GM12878 (cell line): ENCODE measurements at regions not wholly inside any gene's neighbourhood (a gene's known extent, or its start where the extent isn't known, plus 50 kb on each side); places are given as distances from the start of the nearest gene placed in this dataset.

Experiments used
- ATAC-seq: fragments of 200-7000 bp; cut with Tn5 transposase; 3 replicates; pipeline ENCODE4 v1.9.1; 2020; ENCODE audit warnings: mild to moderate bottlenecking, moderate library complexity
- BruUV-seq: library from RNA; stranded (reverse); fragments of 400-500 nt; replicated peaks from 2 replicates; lab custom pipeline; 2021; lab: Mats Ljungman, UMichigan
- CTCF ChIA-PET: fragments of 300-600 bp; sonication (Branson Sonifier 250); formaldehyde crosslinking; extraction: SDS; loops from one replicate; lab custom pipeline; 2021; ENCODE audit warnings: inconsistent platforms; lab: Yijun Ruan, JAX
- POLR2A ChIA-PET: fragments of 350-600 bp; formaldehyde crosslinking; extraction: SDS; loops from one replicate; lab custom pipeline; 2021; ENCODE audit warnings: inconsistent platforms; lab: Charles Lee
- RAD21 ChIA-PET: fragments of 300-600 bp; sonication (Branson Sonifier 250); formaldehyde crosslinking; loops from one replicate; lab custom pipeline; 2023; ENCODE audit warnings: antibody characterized with exemption; ENCODE audit not compliant: unreplicated experiment; lab: Charles Lee
- SMC1A ChIA-PET: fragments of 300-600 bp; sonication (Branson Sonifier 250); formaldehyde crosslinking; loops from one replicate; lab custom pipeline; 2023; ENCODE audit not compliant: unreplicated experiment, uncharacterized antibody; lab: Charles Lee
- DNase-seq: peaks from one replicate; pipeline ENCODE4 v3.0.0-alpha.2; 2011; ENCODE audit warnings: low read depth, low spot score
- FAIRE-seq: peaks from 3 replicates; lab custom pipeline; 2011; peaks lifted over from hg19 to GRCh38; lab: Jason Lieb, UNC
- H2AFZ ChIP-seq: 2 replicates; pipeline ENCODE4 v1.6.0; 2011; ENCODE audit warnings: low read depth, low read length, control low read depth; ENCODE audit not compliant: control insufficient read depth
- H3K27ac ChIP-seq: 2 replicates; pipeline ENCODE4 v1.5.1; 2011; ENCODE audit warnings: control low read depth; ENCODE audit not compliant: control insufficient read depth, insufficient read depth
- H3K27me3 ChIP-seq, 2 experiments: replicated peaks in 1 of 2; 2 replicates each; pipeline versions ENCODE4 v1.6.0 to v1.6.1; 2011; ENCODE audit warnings: low read length in 1 of 2; ENCODE audit not compliant: control insufficient read depth in 2 of 2, insufficient read depth in 2 of 2
- H3K36me3 ChIP-seq, 2 experiments: 2 replicates each; pipeline ENCODE4 v1.5.1; 2011; ENCODE audit warnings: low read length in 1 of 2; ENCODE audit not compliant: control insufficient read depth in 2 of 2, insufficient read depth in 2 of 2
- H3K4me1 ChIP-seq: 2 replicates; pipeline ENCODE4 v1.6.1; 2011; ENCODE audit warnings: mild to moderate bottlenecking, low read length, moderate library complexity, mixed read lengths; ENCODE audit not compliant: control insufficient read depth, insufficient read depth
- H3K4me2 ChIP-seq: 2 replicates; pipeline ENCODE4 v1.6.0; 2011; ENCODE audit warnings: control low read depth; ENCODE audit not compliant: control insufficient read depth, insufficient read depth
- H3K4me3 ChIP-seq: fragments of 200-600 bp; sonication (generic); 2 replicates; pipeline ENCODE4 v1.5.1; 2016
- H3K79me2 ChIP-seq: 2 replicates; pipeline ENCODE4 v1.6.0; 2011; ENCODE audit warnings: low read length; ENCODE audit not compliant: control insufficient read depth, insufficient read depth
- H3K9ac ChIP-seq: 2 replicates; pipeline ENCODE4 v1.8.0; 2011; ENCODE audit warnings: low read length, control low read depth, mixed read lengths; ENCODE audit not compliant: control insufficient read depth, insufficient read depth
- H3K9me3 ChIP-seq: replicated peaks from 3 replicates; pipeline ENCODE4 v1.5.1; 2011; ENCODE audit warnings: mild to moderate bottlenecking, low read length; ENCODE audit not compliant: control insufficient read depth, insufficient read depth
- H4K20me1 ChIP-seq: 2 replicates; pipeline ENCODE4 v1.6.0; 2011; ENCODE audit not compliant: control insufficient read depth, insufficient read depth
- BCL11A ChIP-seq: IDR thresholded peaks from 2 replicates; pipeline ENCODE4 v1.6.1; 2011; ENCODE audit warnings: low read depth, low read length
- CBX3 ChIP-seq: fragments of 200-600 bp; sonication (generic); IDR thresholded peaks from 2 replicates; pipeline ENCODE4 v1.6.1; 2016; ENCODE audit warnings: low read depth, borderline replicate concordance
- CEBPB ChIP-seq, 2 experiments: fragments of 150-350 bp in 1 of 2; IDR thresholded peaks; 2 replicates each; pipeline ENCODE4 v1.6.1; 2012 to 2014; ENCODE audit warnings: low read depth in 2 of 2, low read length in 2 of 2, borderline replicate concordance in 1 of 2, inconsistent platforms in 1 of 2
- CHD1 ChIP-seq: IDR thresholded peaks from 2 replicates; pipeline ENCODE4 v1.6.1; 2012; ENCODE audit warnings: low read depth, low read length, improper control_type of control experiment
- GATAD2B ChIP-seq: fragments of 450-650 bp; conservative IDR thresholded peaks from 2 replicates; pipeline ENCODE4 v1.6.1; 2017; ENCODE audit warnings: low read depth, mild to moderate bottlenecking, moderate library complexity
- IRF5 ChIP-seq: fragments of 450-650 bp; IDR thresholded peaks from 2 replicates; pipeline ENCODE4 v1.6.1; 2017; ENCODE audit warnings: borderline replicate concordance
- NBN ChIP-seq: fragments of 450-650 bp; IDR thresholded peaks from 2 replicates; pipeline ENCODE4 v1.6.1; 2016
- NR2C2 ChIP-seq: IDR thresholded peaks from 2 replicates; pipeline ENCODE4 v1.6.1; 2011; ENCODE audit warnings: borderline replicate concordance, low read depth; ENCODE audit not compliant: control insufficient read depth, insufficient read length
- POLR2AphosphoS2 ChIP-seq: IDR thresholded peaks from 2 replicates; pipeline ENCODE4 v1.6.1; 2011; ENCODE audit warnings: low read depth, mild to moderate bottlenecking, low read length, improper control_type of control experiment, moderate library complexity
- RAD51 ChIP-seq: fragments of 450-650 bp; IDR thresholded peaks from 2 replicates; pipeline ENCODE4 v1.6.1; 2016; ENCODE audit warnings: moderate library complexity, mild to moderate bottlenecking, inconsistent platforms
- RB1 ChIP-seq: fragments of 450-650 bp; formaldehyde crosslinking; IDR thresholded peaks from 2 replicates; pipeline ENCODE4 v1.6.1; 2017; ENCODE audit warnings: mild to moderate bottlenecking, borderline replicate concordance
- RUNX3 ChIP-seq: IDR thresholded peaks from 2 replicates; pipeline ENCODE4 v1.6.1; 2012; ENCODE audit warnings: low read length, inconsistent platforms
- SP1 ChIP-seq: IDR thresholded peaks from one replicate; pipeline ENCODE4 v1.6.1; 2011; ENCODE audit warnings: low read depth, low read length
- USF2 ChIP-seq: IDR thresholded peaks from 2 replicates; pipeline ENCODE4 v1.6.1; 2011; ENCODE audit warnings: low read depth, low read length, improper control_type of control experiment, borderline replicate concordance
- WRNIP1 ChIP-seq: IDR thresholded peaks from 2 replicates; pipeline ENCODE4 v1.6.1; 2011; ENCODE audit warnings: low read depth, low read length, improper control_type of control experiment, borderline replicate concordance
- YY1 ChIP-seq: IDR thresholded peaks from 2 replicates; pipeline ENCODE4 v1.6.1; 2011; ENCODE audit warnings: low read depth, mild to moderate bottlenecking, low read length
- ZNF217 ChIP-seq: fragments of 450-650 bp; IDR thresholded peaks from 2 replicates; pipeline ENCODE4 v1.6.1; 2017; ENCODE audit warnings: antibody characterized with exemption, mild to moderate bottlenecking
- WGBS: methylation state at CpG from one replicate; pipeline ENCODE4 v1.1.6; 2016; ENCODE audit warnings: low lambda C conversion rate; ENCODE audit not compliant: insufficient replicate concordance, insufficient coverage; ENCODE audit errors: missing lambda C conversion rate; 5-methylcytosine and 5-hydroxymethylcytosine counted together
- in situ Hi-C: fragments of 300-500 bp; cut with MboI; formaldehyde crosslinking; loops from 9 replicates; pipeline ENCODE4 v1.14.3; 2018; ENCODE audit warnings: mixed read lengths
- intact Hi-C: fragments of 100-400 bp; cut with micrococcal nuclease; formaldehyde crosslinking; loops from one replicate; pipeline ENCODE4 v1.14.2; 2022; ENCODE audit not compliant: unreplicated experiment

GRCh38 chr22:34210301-34210700 is 290.0 kb upstream of the LARGE1 start:
- POLR2A ChIA-PET = no interaction called here
- no peak overlapping the region for H3K4me3 ChIP-seq

More at GRCh38 chr22:34210301-34210700, 290.0 kb upstream of the LARGE1 start:
- CTCF ChIA-PET = no interaction called here
- Histone ChIP-seq H3K4me1 (no peaks in the 10 kb centered on the region), H3K9me3 (no peaks in the 10 kb centered on the region), H4K20me1 (no peaks in the 10 kb centered on the region), H3K27ac (no peak overlapping the region), H3K9ac (no peak overlapping the region), H3K36me3 (no peaks in the 10 kb centered on the region), H2AFZ (no peak overlapping the region), H3K79me2 (no peaks in the 10 kb centered on the region), H3K27me3 (no peaks in the 10 kb centered on the region), H3K4me2 (no peak overlapping the region)
- DNase-seq (no peak), FAIRE-seq (no peak), ATAC-seq (no peak)
- no TSS peak for BruUV-seq
- WGBS = 50% methylated on average over 7 of the region's 7 CpGs
- intact Hi-C loops (no loop called here), in situ Hi-C loops (no loop called here)
- RAD21 ChIA-PET = no interaction called here
- TF ChIP-seq CBX3 (no peak), GATAD2B (no peak), NR2C2 (no peak), SP1 (no peak), RUNX3 (no peak), POLR2AphosphoS2 (no peak), YY1 (no peak), BCL11A (no peak), IRF5 (no peak), NBN (no peak), RAD51 (no peak), RB1 (no peak), ZNF217 (no peak), CEBPB (IDR thresholded peaks at IDR 0.05; ENCODE audit: borderline replicate concordance in 1 of 2, low read depth in 2 of 2, low read length in 2 of 2) (no peak), WRNIP1 (no peak), USF2 (no peak), CHD1 (no peak)
- SMC1A ChIA-PET = no interaction called here
